ENCODE measurements at regions not wholly inside any gene's neighbourhood (a gene's known extent, or its start where the extent isn't known, plus 50 kb on each side); places are given as distances from the start of the nearest gene placed in this dataset.

DNA sequence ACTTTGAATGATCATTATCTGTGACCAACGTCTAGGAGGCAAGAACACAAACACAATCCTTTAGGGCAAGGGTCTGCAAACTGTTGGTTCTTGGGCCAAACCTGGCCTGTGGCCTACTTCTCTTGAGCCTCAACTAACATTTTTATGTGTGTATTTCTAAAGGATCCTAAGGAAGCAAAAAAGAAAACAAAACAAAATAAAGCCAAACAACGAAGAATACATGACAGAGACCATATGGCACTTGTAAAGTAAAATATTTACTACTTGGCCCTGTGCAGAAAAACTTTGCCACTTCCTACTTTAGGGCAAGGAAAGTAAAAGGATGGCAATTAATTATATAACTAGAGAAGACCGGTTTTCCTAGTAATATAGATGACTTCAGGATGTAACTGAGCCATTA is 1056.2 kb downstream of the EPHA7 start:
- DNase-seq (ENCODE audit: low read depth, low spot score) (no peak), FAIRE-seq (no peak)
- Histone ChIP-seq H3K36me3 (ENCODE audit: control insufficient read depth in 2 of 2, extremely low read depth in 1 of 2, insufficient read depth in 2 of 2, low read length in 2 of 2) (no peaks in the 10 kb centered on the region), H3K4me3 (ENCODE audit: control insufficient read depth in 2 of 3, extremely low read depth in 1 of 3, insufficient read depth in 2 of 3, low read depth in 1 of 3, low read length in 3 of 3) (no peak overlapping the region), H3K9me1 (ENCODE audit: control insufficient read depth, extremely low read depth, insufficient read depth, low read length) (no peaks in the 10 kb centered on the region), H3K4me2 (ENCODE audit: control insufficient read depth, extremely low read depth, insufficient read depth, low read depth, low read length) (no peak overlapping the region), H3K9ac (ENCODE audit: control insufficient read depth, extremely low read depth, insufficient read depth, low read length) (no peak overlapping the region), H3K79me2 (ENCODE audit: control insufficient read depth, insufficient read depth, low read length) (no peaks in the 10 kb centered on the region), H3K27me3 (ENCODE audit: control insufficient read depth, extremely low read depth, insufficient read depth, low read length) (no peaks in the 10 kb centered on the region), H3K9me3 (ENCODE audit: control insufficient read depth, low read depth, low read length) (no peaks in the 10 kb centered on the region), H3K4me1 (ENCODE audit: control insufficient read depth, extremely low read depth, insufficient read depth, low read length) (no peaks in the 10 kb centered on the region), H4K20me1 (ENCODE audit: control insufficient read depth, extremely low read depth, insufficient read depth, low read length) (no peaks in the 10 kb centered on the region), H2AFZ (ENCODE audit: control insufficient read depth, low read length) (no peak overlapping the region), H3K27ac (ENCODE audit: control insufficient read depth, insufficient read depth, low read length) (no peak overlapping the region)
- dilution Hi-C loops (cut with MboI; ENCODE audit: extremely low pct_ligation_motif_present, low sequenced_read_pairs): no loop called here
- TF ChIP-seq, protein P1, sequence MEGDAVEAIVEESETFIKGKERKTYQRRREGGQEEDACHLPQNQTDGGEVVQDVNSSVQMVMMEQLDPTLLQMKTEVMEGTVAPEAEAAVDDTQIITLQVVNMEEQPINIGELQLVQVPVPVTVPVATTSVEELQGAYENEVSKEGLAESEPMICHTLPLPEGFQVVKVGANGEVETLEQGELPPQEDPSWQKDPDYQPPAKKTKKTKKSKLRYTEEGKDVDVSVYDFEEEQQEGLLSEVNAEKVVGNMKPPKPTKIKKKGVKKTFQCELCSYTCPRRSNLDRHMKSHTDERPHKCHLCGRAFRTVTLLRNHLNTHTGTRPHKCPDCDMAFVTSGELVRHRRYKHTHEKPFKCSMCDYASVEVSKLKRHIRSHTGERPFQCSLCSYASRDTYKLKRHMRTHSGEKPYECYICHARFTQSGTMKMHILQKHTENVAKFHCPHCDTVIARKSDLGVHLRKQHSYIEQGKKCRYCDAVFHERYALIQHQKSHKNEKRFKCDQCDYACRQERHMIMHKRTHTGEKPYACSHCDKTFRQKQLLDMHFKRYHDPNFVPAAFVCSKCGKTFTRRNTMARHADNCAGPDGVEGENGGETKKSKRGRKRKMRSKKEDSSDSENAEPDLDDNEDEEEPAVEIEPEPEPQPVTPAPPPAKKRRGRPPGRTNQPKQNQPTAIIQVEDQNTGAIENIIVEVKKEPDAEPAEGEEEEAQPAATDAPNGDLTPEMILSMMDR (optimal IDR thresholded peaks at IDR 0.05 in 1 of 3, IDR thresholded peaks at IDR 0.05 in 1 of 3, conservative IDR thresholded peaks at IDR 0.05 in 1 of 3; ENCODE audit: extremely low read depth in 1 of 3, insufficient read depth in 2 of 3, low read length in 3 of 3): no peak
- no peak for TF ChIP-seq EZH2 (IDR thresholded peaks at IDR 0.05; ENCODE audit: low read length)

GRCh38 chr6:92362404-92362803 is 1057.0 kb downstream of the EPHA7 start:
- FAIRE-seq: no peak
- Histone ChIP-seq H4K20me1 (ENCODE audit: control insufficient read depth, extremely low read depth, insufficient read depth, low read length) (no peaks in the 10 kb centered on the region), H3K27me3 (ENCODE audit: control insufficient read depth, extremely low read depth, insufficient read depth, low read length) (no peaks in the 10 kb centered on the region), H3K4me3 (ENCODE audit: control insufficient read depth in 2 of 3, extremely low read depth in 1 of 3, insufficient read depth in 2 of 3, low read depth in 1 of 3, low read length in 3 of 3) (no peak overlapping the region), H3K27ac (ENCODE audit: control insufficient read depth, insufficient read depth, low read length) (no peak overlapping the region), H3K79me2 (ENCODE audit: control insufficient read depth, insufficient read depth, low read length) (no peaks in the 10 kb centered on the region), H3K4me1 (ENCODE audit: control insufficient read depth, extremely low read depth, insufficient read depth, low read length) (no peaks in the 10 kb centered on the region), H3K9ac (ENCODE audit: control insufficient read depth, extremely low read depth, insufficient read depth, low read length) (no peak overlapping the region), H3K4me2 (ENCODE audit: control insufficient read depth, extremely low read depth, insufficient read depth, low read depth, low read length) (no peak overlapping the region), H3K9me3 (ENCODE audit: control insufficient read depth, low read depth, low read length) (no peaks in the 10 kb centered on the region), H3K36me3 (ENCODE audit: control insufficient read depth in 2 of 2, extremely low read depth in 1 of 2, insufficient read depth in 2 of 2, low read length in 2 of 2) (no peaks in the 10 kb centered on the region), H3K9me1 (ENCODE audit: control insufficient read depth, extremely low read depth, insufficient read depth, low read length) (no peaks in the 10 kb centered on the region), H2AFZ (ENCODE audit: control insufficient read depth, low read length) (no peak overlapping the region)
- dilution Hi-C loops (cut with MboI; ENCODE audit: extremely low pct_ligation_motif_present, low sequenced_read_pairs): no loop called here
- DNase-seq (ENCODE audit: low read depth, low spot score): no peak
- TF ChIP-seq, protein P1 (optimal IDR thresholded peaks at IDR 0.05 in 1 of 3, IDR thresholded peaks at IDR 0.05 in 1 of 3, conservative IDR thresholded peaks at IDR 0.05 in 1 of 3; ENCODE audit: extremely low read depth in 1 of 3, insufficient read depth in 2 of 3, low read length in 3 of 3): no peak
- TF ChIP-seq EZH2 (IDR thresholded peaks at IDR 0.05; ENCODE audit: low read length): no peak

All from keratinocyte (primary cell).